Lower lobe of right lung (tissue), 2 donors: ENCODE measurements at regions not wholly inside any gene's neighbourhood (a gene's known extent, or its start where the extent isn't known, plus 50 kb on each side); places are given as distances from the start of the nearest gene placed in this dataset.

ENCODE experiments used
- ATAC-seq, 2 donors: fragments of 200-7000 bp; cut with Tn5 transposase; one replicate each; pipeline ENCODE4 v1.9.1; 2020 to 2022; ENCODE audit warnings: mild to moderate bottlenecking in 2 of 2, moderate library complexity in 2 of 2
- DNase-seq: peaks from one replicate; pipeline ENCODE4 v3.0.0-alpha.2; 2020
- H3K27ac ChIP-seq: fragments of 200-600 bp; one replicate; pipeline ENCODE4 v1.8.0; 2022
- H3K27me3 ChIP-seq: fragments of 200-600 bp; one replicate; pipeline ENCODE4 v1.8.0; 2022; ENCODE audit warnings: low read depth
- H3K36me3 ChIP-seq: fragments of 200-600 bp; one replicate; pipeline ENCODE4 v1.8.0; 2022; ENCODE audit warnings: mild to moderate bottlenecking
- H3K4me1 ChIP-seq: fragments of 200-600 bp; one replicate; pipeline ENCODE4 v1.8.0; 2022
- H3K4me3 ChIP-seq: fragments of 200-600 bp; one replicate; pipeline ENCODE4 v1.8.0; 2022; ENCODE audit warnings: mild to moderate bottlenecking
- H3K9me3 ChIP-seq: fragments of 200-600 bp; one replicate; pipeline ENCODE4 v1.8.0; 2022
- intact Hi-C: fragments of 100-400 bp; cut with DNase I; formaldehyde crosslinking; loops from one replicate; pipeline ENCODE4 v1.11.0; 2022
- TF ChIP-seq, protein P1 (sequence below): fragments of 200-600 bp; IDR thresholded peaks from one replicate; pipeline ENCODE4 v1.8.0; 2022; ENCODE audit warnings: antibody characterized with exemption, mild to moderate bottlenecking
- donor health status: DM: no; HTN: yes; CAD: no; lungs with severe emphysema.

- peaks cover 19% of the 10 kb centered on the region for H3K4me1 ChIP-seq
- no peak overlapping the region for H3K27ac ChIP-seq
- TF ChIP-seq, protein P1, sequence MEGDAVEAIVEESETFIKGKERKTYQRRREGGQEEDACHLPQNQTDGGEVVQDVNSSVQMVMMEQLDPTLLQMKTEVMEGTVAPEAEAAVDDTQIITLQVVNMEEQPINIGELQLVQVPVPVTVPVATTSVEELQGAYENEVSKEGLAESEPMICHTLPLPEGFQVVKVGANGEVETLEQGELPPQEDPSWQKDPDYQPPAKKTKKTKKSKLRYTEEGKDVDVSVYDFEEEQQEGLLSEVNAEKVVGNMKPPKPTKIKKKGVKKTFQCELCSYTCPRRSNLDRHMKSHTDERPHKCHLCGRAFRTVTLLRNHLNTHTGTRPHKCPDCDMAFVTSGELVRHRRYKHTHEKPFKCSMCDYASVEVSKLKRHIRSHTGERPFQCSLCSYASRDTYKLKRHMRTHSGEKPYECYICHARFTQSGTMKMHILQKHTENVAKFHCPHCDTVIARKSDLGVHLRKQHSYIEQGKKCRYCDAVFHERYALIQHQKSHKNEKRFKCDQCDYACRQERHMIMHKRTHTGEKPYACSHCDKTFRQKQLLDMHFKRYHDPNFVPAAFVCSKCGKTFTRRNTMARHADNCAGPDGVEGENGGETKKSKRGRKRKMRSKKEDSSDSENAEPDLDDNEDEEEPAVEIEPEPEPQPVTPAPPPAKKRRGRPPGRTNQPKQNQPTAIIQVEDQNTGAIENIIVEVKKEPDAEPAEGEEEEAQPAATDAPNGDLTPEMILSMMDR, result no peak
- no peaks in the 10 kb centered on the region for H3K9me3 ChIP-seq
- H3K4me3 ChIP-seq, result no peak overlapping the region
- H3K27me3 ChIP-seq, result peaks cover 14% of the 10 kb centered on the region
- H3K36me3 ChIP-seq, result no peaks in the 10 kb centered on the region
- ATAC-seq (no peak), DNase-seq (no peak)
- intact Hi-C loops, result no loop called here
These were observed 195.4 kb upstream of the MSX2 start for GRCh38 chr5:174528821-174529544.

- H3K27ac ChIP-seq, result no peak overlapping the region
- H3K4me1 ChIP-seq, result peaks cover 19% of the 10 kb centered on the region
- no peak for ATAC-seq
- no peak for DNase-seq
- H3K9me3 ChIP-seq, result no peaks in the 10 kb centered on the region
- no peaks in the 10 kb centered on the region for H3K36me3 ChIP-seq
- intact Hi-C loops, result no loop called here
- TF ChIP-seq, protein P1, result no peak
- peaks cover 14% of the 10 kb centered on the region for H3K27me3 ChIP-seq
- H3K4me3 ChIP-seq, result no peak overlapping the region
These were observed 194.3 kb upstream of the MSX2 start for GRCh38 chr5:174529925-174530681.

DNA sequence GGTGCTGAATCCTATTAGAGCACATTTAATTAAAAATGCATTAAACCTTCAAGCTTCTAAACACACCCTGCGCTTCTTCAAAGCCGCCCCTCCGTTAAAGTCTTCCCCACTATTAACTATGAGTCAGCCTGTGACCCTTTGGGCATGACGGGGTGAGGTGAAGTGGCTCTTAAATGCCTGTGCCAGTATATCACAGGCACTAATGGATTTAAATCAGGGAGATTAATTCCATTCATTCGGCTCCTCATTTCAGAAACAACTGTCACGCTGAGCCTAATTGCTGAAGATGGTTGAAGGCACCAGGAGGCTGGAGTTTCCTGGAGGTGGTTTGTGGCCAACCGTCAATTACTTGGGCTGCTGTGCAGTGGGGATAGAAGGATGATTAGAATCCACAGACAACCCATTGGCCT, 192.6 kb upstream of the MSX2 start:
- no peaks in the 10 kb centered on the region for H3K9me3 ChIP-seq
- no peaks in the 10 kb centered on the region for H3K36me3 ChIP-seq
- peaks cover 19% of the 10 kb centered on the region for H3K4me1 ChIP-seq
- H3K4me3 ChIP-seq, result no peak overlapping the region
- ATAC-seq (no peak), DNase-seq (no peak)
- H3K27me3 ChIP-seq, result peaks cover 4% of the 10 kb centered on the region
- H3K27ac ChIP-seq, result no peak overlapping the region
- TF ChIP-seq, protein P1, result no peak
- intact Hi-C loops, result no loop called here

DNA sequence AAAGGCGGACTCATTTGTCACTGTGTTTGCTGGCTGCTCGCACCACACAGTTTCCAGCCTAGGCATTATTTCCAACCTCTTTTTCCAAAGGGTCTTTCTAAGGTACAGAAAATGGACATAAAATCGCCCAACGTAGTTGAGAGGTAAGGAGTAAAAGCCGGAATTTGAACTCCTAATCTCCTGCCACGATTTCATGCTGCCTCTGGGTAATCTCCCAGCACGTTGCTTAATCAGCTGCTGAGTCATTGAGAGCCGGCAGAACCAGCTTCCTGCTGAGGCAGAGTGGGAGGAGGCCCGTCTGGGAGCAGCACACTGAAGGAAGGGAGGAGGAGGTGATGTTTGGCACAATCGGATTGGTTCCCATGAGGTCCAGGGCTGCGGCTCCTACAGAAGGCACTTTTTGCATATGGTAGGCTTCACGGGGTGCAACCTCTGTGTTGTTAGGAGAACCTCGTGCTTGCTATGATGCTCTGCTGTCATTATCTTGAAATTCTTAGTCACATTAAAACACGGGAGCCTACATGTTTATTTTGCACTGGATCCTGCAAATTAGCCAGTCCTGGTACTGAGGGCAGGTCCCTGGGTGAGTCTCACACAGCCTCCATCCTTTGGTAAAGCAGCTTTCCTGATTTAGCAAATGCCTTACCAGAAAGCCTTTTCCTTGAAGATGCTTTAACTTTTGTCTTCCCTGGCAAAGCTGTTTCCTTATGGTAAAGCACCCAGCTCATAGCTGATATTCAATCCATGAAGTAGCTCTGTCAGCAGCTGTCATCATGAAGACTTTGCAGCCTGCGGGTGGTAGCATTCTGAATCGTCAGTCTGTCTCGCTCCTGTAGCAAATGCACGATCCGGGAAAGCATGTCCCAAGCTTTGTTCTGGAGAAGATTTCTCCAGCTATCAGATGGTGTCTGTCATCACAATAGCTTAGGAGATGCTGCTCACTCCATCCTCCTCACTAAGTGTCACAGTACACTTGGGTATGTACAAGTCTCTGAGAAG, 191.6 kb upstream of the MSX2 start:
- Histone ChIP-seq H3K27ac (no peak overlapping the region), H3K9me3 (no peaks in the 10 kb centered on the region), H3K27me3 (no peaks in the 10 kb centered on the region), H3K36me3 (no peaks in the 10 kb centered on the region), H3K4me1 (peaks cover 19% of the 10 kb centered on the region), H3K4me3 (no peak overlapping the region)
- DNase-seq (peak; percentile 85), ATAC-seq (peak; percentile 93 to 95)
- TF ChIP-seq, protein P1, result no peak
- intact Hi-C loops, result no loop called here

DNA sequence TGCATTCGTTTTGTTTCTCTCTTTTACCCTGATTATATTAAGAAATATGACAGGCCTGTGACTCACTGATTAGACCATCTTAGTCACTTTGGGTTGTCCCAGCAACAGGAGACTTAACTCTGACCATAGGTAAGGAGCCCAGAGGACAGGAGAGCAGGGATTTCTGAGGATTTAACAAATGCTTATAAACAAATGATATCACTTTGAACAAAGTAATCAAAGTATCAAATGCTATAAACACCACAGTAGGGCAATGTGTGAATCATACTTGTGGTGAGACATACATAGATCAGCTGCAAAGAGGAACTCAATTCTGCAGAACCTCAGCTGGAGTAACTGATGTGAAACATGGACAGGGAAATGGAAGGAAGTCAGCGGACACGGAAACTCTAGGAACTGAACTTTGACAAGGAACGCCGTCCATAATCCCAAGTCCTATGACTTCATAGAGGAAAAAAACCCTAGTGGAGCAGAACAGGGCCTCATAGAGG, 190.6 kb upstream of the MSX2 start:
- Histone ChIP-seq H3K4me1 (peaks cover 19% of the 10 kb centered on the region), H3K36me3 (no peaks in the 10 kb centered on the region), H3K4me3 (no peak overlapping the region), H3K27ac (peak overlapping the region; percentile 7), H3K27me3 (no peaks in the 10 kb centered on the region), H3K9me3 (no peaks in the 10 kb centered on the region)
- DNase-seq, result no peak
- TF ChIP-seq, protein P1, result no peak
- intact Hi-C loops, result no loop called here
- ATAC-seq, result peak; percentile 60 to 72
